GM12874 (cell line): ENCODE measurements at regions not wholly inside any gene's neighbourhood (a gene's known extent, or its start where the extent isn't known, plus 50 kb on each side); places are given as distances from the start of the nearest gene placed in this dataset.

Experiments used
- CTCF ChIP-seq: IDR thresholded peaks from 2 replicates; pipeline ENCODE4 v1.5.1; 2011; ENCODE audit warnings: low read depth, mild to moderate bottlenecking, control low read depth, low read length, moderate library complexity; ENCODE audit not compliant: insufficient read depth

- TF ChIP-seq CTCF: no peak
These were observed 411.9 kb upstream of the EDA2R start for GRCh38 chrX:67050760-67051159.

GRCh38 chrX:67044866-67045265, 406.0 kb upstream of the EDA2R start:
- TF ChIP-seq CTCF: no peak

DNA sequence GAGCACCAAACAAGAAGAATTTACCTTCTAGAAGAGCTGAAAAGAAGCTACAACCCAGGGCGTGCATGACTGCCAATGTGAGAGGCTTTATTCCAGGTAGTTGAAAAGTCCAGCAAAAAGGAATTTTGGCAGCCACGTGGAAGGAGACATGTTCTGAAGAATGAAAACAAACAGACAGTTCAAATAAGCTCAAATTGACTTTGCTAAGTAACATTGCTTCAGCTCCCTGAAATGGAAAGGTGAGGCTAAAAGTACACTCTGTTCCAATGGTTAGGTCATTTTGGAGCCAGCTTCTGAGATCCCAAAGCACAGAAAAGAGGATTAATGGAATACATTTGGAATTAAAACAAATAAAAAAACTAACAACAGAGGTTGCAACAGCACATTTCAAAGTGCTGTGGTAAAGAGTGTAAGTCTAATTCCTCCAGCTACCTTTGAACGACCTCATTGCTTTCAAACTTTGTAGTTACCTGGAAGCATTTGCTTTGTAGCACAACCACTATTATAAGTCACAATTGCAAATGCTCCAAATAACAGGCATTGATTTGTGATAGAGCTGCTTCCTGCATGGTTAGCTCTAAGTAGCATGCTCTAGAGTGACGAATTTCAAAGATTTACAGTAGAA, 405.3 kb upstream of the EDA2R start:
- TF ChIP-seq CTCF: no peak

GRCh38 chrX:67004451-67004850, 365.6 kb upstream of the EDA2R start:
- no peak for TF ChIP-seq CTCF

- TF ChIP-seq CTCF: no peak
These were observed 355.9 kb upstream of the EDA2R start for GRCh38 chrX:66994729-66995128.

DNA sequence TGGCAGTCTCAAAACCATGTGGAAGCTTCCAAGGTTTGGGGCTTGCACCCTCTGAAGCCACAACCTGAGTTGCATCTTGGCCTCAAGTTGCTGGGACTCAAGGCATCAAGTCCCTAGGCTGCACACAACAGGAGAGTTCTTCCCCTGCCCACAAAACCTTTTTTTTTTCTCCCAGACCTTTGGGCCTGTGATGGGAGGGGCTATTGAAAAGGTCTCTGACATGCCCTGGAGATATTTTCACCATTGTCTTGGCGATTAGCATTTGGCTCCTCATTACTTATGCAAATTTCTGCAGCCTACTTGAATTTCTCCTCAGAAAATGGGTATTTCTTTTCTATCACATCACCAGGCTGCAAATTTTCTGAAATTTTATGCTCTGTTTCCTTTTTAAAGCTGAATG, 349.5 kb upstream of the EDA2R start:
- no peak for TF ChIP-seq CTCF

DNA sequence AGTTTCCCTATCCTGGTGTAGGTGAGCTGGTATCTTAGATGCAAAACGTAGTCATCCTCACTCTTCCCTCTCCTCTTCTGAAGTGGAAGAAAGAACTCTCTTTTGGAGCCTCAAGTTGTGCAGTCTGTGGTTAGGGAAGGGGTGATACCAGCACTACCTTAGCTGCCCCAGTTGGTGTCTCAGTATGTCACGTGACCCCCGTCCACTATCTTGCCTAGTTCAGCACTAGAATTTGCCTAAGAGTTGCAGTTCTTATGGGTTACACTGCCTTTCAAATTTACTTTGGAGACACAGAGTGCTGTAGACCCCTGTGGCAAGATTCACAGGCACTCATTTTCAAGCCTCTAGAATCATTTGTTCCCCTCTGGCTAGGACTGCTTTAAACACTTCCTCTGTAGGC, 322.8 kb upstream of the EDA2R start:
- no peak for TF ChIP-seq CTCF
